RCC 7860 (cell line): ENCODE measurements at regions not wholly inside any gene's neighbourhood (a gene's known extent, or its start where the extent isn't known, plus 50 kb on each side); places are given as distances from the start of the nearest gene placed in this dataset.
"Not testable (repeated sequence)": the region's sequence is repeated elsewhere in the genome, so short reads cannot be mapped to it uniquely, and the experiment has no call there.

ENCODE experiments used
- DNase-seq: peaks from one replicate; pipeline ENCODE4 v3.0.0-alpha.2; 2015; ENCODE audit warnings: low spot score
- FAIRE-seq: peaks from 2 replicates; lab custom pipeline; 2012; peaks lifted over from hg19 to GRCh38; lab: Jason Lieb, UNC

- DNase-seq (no peak), FAIRE-seq (no peak)
Measured at GRCh38 chrX:39022106-39022505, 220.8 kb downstream of the MID1IP1 start.

- DNase-seq (no peak), FAIRE-seq (no peak)
Measured at GRCh38 chrX:39029221-39029620, 228.0 kb downstream of the MID1IP1 start.

DNA sequence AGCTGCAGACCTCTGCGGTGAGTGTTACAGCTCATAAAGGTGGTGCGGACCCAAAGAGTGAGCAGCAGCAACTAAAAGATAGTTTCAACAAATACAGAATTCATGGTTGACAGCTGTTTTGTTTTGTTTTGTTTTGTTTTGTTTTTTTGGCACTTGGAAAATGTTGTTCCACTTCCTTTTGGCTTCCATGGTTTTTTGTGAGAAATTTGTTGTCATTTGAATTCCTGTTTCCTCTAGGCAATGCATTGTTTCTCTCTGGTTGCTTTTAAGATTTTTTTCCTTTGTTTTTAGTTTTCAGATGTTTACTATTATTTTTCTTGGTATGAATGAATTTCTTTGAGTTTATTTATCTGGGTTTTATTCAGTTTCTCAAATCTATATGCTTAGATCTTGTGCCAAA lies 229.4 kb downstream of the MID1IP1 start:
- no peak for FAIRE-seq
- no peak for DNase-seq

- DNase-seq (no peak), FAIRE-seq (no peak)
Measured at GRCh38 chrX:39039890-39040289, 238.6 kb downstream of the MID1IP1 start.

- DNase-seq (no peak), FAIRE-seq (no peak)
Measured at GRCh38 chrX:39043838-39044550, 242.7 kb downstream of the MID1IP1 start.

- FAIRE-seq (no peak), DNase-seq (no peak)
Measured at GRCh38 chrX:39047174-39047573, 245.9 kb downstream of the MID1IP1 start.

DNA sequence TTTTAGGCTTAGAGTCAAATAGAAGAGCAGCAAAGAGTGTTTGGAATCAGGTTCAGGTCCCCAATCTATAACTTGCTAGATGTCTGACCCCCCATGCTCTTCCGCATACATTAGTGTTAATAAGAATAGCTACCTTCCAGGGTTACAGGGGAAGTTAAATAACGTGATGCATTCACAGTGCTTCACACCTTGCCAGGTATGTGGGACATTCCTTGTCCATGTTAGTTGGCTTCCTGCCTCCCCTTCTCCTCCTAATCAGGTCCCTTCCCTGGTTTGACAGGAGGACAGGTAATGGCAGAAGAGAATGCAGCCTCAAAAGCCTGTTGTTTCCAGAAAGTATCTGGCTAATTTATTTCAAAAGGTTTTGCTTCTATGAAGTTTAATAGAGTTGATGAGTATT lies 248.7 kb downstream of the MID1IP1 start:
- FAIRE-seq = no peak
- no peak for DNase-seq

DNA sequence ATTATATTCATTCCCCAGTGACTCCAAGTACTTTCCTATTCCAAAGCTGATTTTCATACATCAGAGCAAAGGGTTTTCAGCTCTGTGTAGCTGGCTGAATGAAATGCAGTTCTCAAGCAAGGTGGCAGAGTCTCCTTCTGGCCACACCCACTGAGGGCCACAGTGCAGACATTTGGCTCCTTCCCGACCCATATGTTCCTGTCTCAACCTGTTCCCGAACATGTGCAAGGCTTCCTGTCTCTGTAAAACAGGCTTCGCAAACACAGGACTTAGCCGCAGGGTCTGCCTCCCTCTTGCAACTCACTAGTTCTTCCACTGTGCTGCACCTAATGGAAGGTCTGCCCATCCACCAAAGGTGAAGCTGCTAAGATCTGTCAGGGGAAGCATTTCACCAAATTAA lies 249.2 kb downstream of the MID1IP1 start:
- FAIRE-seq (no peak), DNase-seq (no peak)

GRCh38 chrX:39052751-39053150 lies 251.5 kb downstream of the MID1IP1 start:
- DNase-seq = no peak
- no peak for FAIRE-seq

DNA sequence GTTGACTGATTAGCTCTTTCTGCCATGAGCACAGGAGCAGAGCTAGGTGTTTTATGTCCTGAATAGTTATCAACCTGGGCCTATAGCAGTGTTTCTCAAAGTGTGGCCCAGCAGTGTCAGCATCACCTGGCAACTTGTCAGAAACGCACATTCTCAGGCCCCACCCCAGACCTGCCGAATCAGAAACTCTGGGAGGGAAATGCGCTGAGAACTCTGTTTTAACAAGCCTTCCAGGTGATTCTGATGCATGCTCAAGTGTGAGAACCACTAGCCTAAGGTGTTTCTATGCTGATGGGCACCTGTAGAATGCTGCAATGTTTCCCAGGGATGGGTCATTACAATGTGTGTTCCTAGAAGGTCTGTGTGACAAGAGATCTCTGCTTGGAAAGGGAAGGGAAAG lies 257.5 kb downstream of the MID1IP1 start:
- FAIRE-seq = no peak

GRCh38 chrX:39059866-39060265 lies 258.6 kb downstream of the MID1IP1 start:
- FAIRE-seq (no peak), DNase-seq (no peak)

More for the DNA sequence above, 257.5 kb downstream of the MID1IP1 start:
- DNase-seq = no peak

GRCh38 chrX:39063037-39063436 lies 261.8 kb downstream of the MID1IP1 start:
- no peak for DNase-seq

DNA sequence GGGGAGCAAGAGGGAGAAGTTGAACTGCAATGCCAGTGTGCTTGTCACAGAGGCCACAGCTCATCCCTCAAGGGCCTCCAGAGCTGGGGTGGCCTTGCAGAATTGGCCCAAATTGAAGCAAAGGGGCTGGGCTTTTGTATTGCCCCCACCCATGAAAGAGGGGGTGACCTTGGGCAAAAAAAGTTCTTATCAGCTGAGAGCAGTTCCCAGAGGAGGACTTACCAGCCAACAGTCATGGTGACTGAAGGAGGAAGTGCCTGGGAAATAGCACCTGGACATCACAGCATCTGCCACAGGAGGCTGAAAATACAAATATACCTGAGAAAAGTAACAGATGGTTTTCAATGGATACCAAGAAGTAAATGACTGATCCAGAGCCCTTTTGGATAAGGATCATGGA lies 262.4 kb downstream of the MID1IP1 start:
- DNase-seq = no peak
- FAIRE-seq = no peak

More at GRCh38 chrX:39063037-39063436, 261.8 kb downstream of the MID1IP1 start:
- no peak for FAIRE-seq

GRCh38 chrX:39065051-39065871 lies 264.0 kb downstream of the MID1IP1 start:
- no peak for FAIRE-seq
- DNase-seq = no peak

DNA sequence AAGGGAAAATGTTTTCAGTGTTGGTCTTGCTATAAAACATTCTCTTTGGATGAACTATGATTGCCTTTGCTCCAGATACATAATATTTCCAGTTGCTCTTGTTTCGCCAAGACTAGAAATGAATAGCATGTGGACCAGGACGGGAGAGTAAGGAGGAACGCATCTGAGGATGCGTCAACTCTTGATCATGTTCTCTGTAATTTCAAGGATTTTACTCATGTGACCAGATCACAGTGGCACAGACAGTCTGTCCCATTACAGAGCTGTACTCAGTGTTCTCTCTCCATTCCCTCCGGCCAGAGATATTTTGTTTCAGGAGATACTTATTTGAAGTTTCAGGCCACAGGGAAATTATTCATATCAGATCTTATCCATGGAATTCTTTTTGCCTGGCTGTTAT lies 266.6 kb downstream of the MID1IP1 start:
- FAIRE-seq = no peak
- no peak for DNase-seq

GRCh38 chrX:39068634-39069033 lies 267.4 kb downstream of the MID1IP1 start:
- not testable (repeated sequence) for DNase-seq, FAIRE-seq

GRCh38 chrX:39070009-39070408 lies 268.8 kb downstream of the MID1IP1 start:
- DNase-seq (no peak), FAIRE-seq (no peak)

GRCh38 chrX:39073131-39073530 lies 271.9 kb downstream of the MID1IP1 start:
- no peak for FAIRE-seq
- no peak for DNase-seq

DNA sequence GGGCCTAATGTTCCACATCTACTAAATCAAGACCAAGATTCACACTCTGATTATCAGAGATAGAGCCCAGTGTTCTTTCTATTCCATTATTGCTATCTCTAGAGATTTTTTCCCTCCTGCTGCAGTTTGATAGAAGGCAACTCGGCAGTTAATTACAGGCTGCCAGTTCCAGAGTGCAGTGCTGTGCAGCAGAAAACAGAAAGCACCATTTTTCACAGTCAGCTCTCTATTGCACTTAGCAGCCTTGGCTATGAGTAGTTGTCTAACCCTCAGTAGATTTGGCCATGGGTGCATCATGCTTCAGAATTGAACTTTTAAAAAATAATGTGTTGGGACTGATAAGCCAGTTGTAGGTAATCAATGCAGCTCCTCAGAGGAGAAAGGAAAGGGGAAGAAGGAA lies 295.3 kb downstream of the MID1IP1 start:
- no peak for DNase-seq
- FAIRE-seq = no peak

DNA sequence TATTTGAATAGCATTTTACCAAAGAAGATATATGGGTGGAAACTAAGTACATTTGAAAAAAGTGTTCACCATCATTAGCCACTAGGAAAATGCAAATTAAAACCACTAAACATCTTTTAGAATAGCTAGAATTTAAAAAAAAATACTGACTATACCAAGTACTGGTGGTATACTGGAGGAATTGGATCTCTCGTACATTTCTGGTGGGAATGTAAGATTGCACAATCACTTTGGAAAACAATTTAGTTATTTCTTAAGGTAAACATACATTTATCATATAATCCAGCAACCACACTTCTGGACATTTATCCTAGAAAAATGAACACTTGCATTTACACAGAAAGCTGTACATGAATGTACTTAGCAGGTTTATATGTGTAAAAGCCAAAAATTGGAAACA lies 303.5 kb downstream of the MID1IP1 start:
- FAIRE-seq = no peak

GRCh38 chrX:39112143-39112542 lies 310.9 kb downstream of the MID1IP1 start:
- no peak for DNase-seq
- FAIRE-seq = no peak

More for the DNA sequence above, 303.5 kb downstream of the MID1IP1 start:
- no peak for DNase-seq

GRCh38 chrX:39115166-39115565 lies 313.9 kb downstream of the MID1IP1 start:
- no peak for FAIRE-seq

More at GRCh38 chrX:39115166-39115565, 313.9 kb downstream of the MID1IP1 start:
- no peak for DNase-seq
